Erythroblast (primary cell): ENCODE measurements at regions not wholly inside any gene's neighbourhood (a gene's known extent, or its start where the extent isn't known, plus 50 kb on each side); places are given as distances from the start of the nearest gene placed in this dataset.

ENCODE experiments used
- GATA1 ChIP-seq: IDR thresholded peaks from 2 replicates; pipeline ENCODE4 v1.6.1; 2011; ENCODE audit warnings: low read depth, mild to moderate bottlenecking, control low read depth, low read length, moderate library complexity
- POLR2A ChIP-seq: IDR thresholded peaks from 2 replicates; pipeline ENCODE4 v1.6.1; 2011; ENCODE audit warnings: mild to moderate bottlenecking, low read length

DNA sequence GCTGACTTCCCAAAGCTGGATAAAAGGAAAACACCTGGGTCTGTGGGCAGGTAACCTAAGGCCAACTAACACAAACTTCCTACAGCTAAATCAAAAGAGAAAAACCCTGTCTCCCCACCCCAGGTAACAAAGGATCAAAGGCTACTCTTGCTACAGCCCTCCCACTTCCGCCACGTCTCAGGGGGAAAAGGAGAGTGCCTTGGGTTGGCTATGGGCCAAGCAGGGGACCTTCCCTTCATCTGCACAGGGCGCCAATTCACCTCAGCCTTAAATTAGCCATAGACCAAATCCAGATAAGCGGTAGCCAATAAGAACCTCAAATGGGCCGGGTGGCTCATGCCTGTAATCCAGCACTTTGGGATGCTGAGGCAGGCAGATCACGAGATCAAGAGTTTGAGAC lies 69.1 kb upstream of the LANCL2 start:
- TF ChIP-seq POLR2A, result no peak
- no peak for TF ChIP-seq GATA1
